Tibial nerve (tissue), 4 donors: ENCODE measurements at regions not wholly inside any gene's neighbourhood (a gene's known extent, or its start where the extent isn't known, plus 50 kb on each side); places are given as distances from the start of the nearest gene placed in this dataset.

ENCODE experiments used
- CTCF ChIP-seq, 5 experiments: fragments of 200-600 bp in 3 of 5; fragments of 450-650 bp in 2 of 5; sonication (generic) in 3 of 5; IDR thresholded peaks; one replicate each; pipeline ENCODE4 v1.5.1; 2016 to 2019; ENCODE audit warnings: antibody characterized with exemption in 5 of 5, mild to moderate bottlenecking in 3 of 5, moderate library complexity in 2 of 5
- EP300 ChIP-seq, 2 donors: sonication (generic); formaldehyde crosslinking; IDR thresholded peaks; one replicate each; pipeline ENCODE4 v1.6.1; 2017; ENCODE audit warnings: antibody characterized with exemption in 2 of 2, mild to moderate bottlenecking in 1 of 2
- POLR2A ChIP-seq, 2 donors: fragments of 450-650 bp; IDR thresholded peaks; one replicate each; pipeline ENCODE4 v1.6.1; 2017; ENCODE audit warnings: antibody characterized with exemption in 2 of 2, mild to moderate bottlenecking in 2 of 2, moderate library complexity in 2 of 2

- no peak for TF ChIP-seq CTCF (IDR thresholded peaks at IDR 0.05)
- TF ChIP-seq POLR2A (IDR thresholded peaks at IDR 0.05) = no peak
- no peak for TF ChIP-seq EP300 (IDR thresholded peaks at IDR 0.05)
Measured at GRCh38 chr15:60091911-60092310, 87.8 kb downstream of the FOXB1 start.
